HL-60/S4 treated with phorbol 12-myristate 13-acetate at 8.2 ng/mL for 4 days and 3 days (cell line): ENCODE measurements at regions not wholly inside any gene's neighbourhood (a gene's known extent, or its start where the extent isn't known, plus 50 kb on each side); places are given as distances from the start of the nearest gene placed in this dataset.
"Not testable (repeated sequence)": the region's sequence is repeated elsewhere in the genome, so short reads cannot be mapped to it uniquely, and the experiment has no call there.

Experiments used
- in situ Hi-C: fragments of 300-500 bp; cut with MboI; formaldehyde crosslinking; loops from 2 replicates; pipeline ENCODE4 v1.15.0; 2022; ENCODE audit warnings: low sequenced_read_pairs

DNA sequence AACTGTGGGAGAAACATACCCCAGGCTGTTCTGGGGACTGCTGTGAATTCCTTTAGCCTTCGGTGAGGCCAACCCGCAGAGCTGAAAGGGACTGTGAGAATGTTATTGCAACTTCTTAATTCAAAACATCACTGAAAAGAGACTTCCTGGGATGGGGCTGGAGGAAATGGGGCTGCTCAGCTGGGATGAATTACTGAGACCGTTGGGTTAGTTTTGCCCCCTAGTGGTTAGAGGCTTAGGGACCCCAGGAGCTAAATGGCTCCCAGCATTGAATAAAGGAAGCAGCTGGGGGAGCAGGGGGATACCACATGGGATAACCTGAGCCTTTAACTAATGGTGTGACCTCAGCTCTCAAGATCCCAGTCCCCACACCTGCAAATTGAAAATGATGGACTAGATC lies 941.1 kb upstream of the FANCL start:
- in situ Hi-C loops, result no loop called here

DNA sequence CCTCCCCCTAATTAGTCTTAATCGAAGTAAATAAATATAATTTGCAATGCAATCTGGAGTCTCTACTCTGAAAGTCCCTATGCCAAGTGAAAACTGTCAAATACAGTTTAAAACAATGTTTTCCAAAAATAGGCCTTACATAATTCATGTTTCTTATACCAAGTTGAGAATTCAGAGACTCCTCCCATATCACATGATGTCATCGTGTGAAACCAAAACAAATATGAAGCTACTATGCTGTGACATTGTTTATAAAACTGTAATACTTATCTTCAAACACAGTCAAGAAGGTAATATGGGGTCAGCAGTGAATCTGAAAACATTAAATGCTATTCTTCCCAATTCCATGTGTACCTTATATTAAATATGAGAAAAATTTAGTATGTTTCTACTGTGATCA lies 940.2 kb upstream of the FANCL start:
- in situ Hi-C loops, result no loop called here

DNA sequence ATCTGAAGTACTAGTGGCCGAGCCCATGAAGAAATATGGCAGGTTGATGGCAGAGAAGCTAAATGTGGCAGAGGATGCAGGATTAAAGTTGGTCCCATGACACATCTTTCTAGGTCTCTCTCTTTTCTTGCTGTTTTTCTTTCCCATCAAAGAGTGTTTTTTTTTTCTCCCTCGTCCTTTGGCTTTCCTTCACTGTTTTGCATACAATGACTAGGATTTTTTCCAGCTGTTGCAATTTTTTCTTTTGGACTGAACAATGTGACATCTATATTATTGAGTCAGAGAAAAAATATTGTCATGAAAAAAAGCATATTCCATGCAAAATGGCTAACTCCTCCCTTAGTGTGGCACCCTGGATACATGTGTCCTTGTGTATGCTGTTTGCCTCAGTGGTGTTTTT lies 939.5 kb upstream of the FANCL start:
- in situ Hi-C loops, result no loop called here

DNA sequence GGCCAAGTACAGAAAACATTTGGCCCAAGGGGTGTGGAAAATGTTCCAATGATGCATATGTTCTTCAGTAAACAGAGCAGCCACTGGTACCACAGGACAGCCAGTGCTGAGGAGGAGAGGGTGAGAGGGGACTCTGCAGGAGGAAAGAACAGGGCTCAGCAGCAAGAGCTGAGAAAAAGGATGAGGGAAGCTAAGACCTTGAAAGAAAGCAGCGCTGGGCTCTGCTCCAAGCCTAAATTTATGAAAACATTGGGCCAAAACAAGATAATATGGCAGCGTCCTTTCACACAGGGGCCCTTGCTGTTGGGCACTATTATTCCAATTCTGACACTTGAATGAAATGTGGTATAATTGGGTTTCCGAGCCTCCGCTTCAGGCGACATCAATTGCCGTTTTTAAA lies 939.0 kb upstream of the FANCL start:
- in situ Hi-C loops, result no loop called here

DNA sequence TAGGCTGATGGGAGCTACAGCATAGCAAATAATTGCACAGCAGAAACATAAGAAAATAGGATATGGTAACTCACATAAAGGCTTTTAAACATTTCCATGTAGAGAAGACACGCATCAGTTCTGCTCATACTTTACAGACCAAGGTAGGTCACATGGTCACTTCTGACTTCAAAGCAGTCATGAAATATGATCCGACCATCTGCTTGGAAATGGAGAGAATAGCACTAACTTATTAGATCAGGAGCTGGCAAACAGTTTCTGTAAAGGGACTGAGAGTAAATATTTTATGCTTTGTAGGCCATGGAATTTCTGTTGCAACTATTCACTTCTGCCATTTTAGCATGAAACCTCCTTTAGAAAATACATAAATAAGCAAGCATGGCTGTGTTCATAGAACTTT lies 936.6 kb upstream of the FANCL start:
- in situ Hi-C loops, result no loop called here

DNA sequence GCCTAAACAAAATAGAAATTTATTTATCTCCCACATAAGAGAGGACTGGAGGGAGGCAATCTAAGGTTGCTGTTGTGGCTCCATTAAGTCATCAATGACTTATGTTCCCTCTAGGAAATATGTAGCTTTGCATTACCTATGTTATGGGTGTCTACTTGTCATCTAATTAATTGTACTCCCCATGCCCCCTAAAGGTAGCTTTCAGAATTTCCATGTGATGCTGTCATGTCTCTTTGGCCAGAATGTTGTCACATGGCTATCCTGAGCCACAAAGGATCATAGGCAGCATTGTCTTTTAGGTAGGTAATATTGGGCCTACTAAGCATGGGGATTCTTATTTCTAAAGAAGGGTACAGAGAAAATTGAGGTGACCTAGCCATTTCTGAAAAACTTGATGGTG lies 935.6 kb upstream of the FANCL start:
- in situ Hi-C loops, result no loop called here

DNA sequence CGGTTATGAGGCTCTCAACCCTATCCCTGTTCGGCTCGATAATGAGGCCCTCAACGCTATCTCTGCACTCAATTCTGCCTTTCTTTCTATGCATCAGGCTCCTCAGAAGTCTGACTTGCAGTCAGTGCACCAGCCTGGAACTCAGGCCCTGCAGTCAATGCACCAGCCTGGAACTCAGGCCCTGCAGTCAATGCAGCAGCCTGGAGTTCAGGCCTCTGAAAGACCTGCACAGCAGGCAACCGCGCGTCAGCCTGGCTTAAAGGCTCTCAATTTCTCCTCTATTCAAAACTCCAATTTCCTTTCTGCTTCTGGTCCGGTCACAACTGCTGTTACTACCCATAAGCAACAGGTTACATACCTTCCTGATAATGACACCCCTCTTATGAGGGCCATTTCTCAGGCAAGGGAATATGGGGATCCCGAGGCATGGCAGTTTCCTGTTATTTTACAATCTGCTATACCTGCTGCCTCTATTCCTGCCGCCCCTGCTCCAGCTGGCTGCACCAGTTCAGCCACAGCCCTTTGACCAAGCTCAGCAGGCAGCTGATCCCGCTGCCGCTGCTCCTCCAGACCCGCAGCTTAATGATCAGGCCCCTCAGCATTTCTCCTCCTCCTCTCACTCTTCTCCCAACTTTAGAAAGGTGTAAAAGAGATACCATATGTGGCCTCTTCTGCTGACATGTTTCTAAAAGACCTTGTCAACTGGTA lies 933.6 kb upstream of the FANCL start:
- in situ Hi-C loops, result no loop called here

DNA sequence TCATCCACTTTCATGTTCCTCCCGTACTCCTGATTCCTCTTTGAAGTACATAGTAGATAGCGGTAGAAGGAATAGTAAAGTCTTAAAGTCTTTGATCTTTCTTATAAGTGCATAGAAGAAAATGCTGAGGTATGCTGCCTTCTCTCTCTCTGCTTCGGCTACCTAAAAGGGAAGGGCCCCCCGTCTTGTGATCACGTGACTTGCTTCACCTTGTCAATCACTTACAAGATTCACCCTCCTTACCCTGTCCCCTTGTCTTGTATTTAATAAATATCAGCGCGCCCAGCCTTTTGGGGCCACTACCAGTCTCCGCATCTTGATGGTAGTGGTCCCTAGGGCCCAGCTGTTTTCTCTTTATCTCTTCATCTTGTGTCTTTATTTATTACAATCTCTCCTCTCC lies 932.2 kb upstream of the FANCL start:
- in situ Hi-C loops, result no loop called here

DNA sequence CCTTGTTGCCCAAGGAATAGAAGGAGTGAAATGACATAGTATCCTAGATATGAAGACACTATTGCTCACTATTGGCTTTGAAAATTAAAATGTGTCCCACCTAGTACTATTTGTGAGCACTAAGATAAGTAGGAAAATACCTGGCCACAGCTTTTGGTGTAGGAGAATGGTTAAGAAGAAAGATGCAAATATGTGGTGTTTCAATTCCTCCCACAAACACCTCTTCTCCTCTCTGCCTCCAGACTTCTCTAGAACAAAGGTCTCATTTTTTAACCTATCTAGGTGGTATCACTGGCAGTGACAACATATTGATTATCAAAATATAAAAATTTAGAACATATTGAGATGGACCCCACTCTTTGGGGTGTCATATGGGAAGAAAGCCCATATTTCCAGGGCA lies 929.9 kb upstream of the FANCL start:
- in situ Hi-C loops, result no loop called here

DNA sequence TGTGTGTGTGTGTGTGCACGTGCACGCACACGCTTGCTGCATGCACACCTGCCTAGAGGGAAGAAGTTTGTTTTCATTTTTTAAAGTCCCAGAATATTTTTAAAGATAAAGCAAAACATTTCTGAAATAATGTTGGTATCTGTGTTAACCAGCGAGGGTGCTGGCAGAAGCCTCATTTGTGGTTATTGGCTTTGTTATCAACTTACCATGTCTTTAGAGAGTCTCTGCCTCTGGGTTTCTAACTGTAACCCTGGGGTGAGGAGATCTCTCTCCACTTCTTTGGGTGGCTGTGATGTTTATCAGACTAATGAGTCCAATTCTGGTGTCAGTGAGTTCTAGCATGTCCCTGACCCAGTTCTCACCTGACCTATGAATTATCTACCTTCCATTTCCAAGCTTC lies 927.6 kb upstream of the FANCL start:
- in situ Hi-C loops, result no loop called here

DNA sequence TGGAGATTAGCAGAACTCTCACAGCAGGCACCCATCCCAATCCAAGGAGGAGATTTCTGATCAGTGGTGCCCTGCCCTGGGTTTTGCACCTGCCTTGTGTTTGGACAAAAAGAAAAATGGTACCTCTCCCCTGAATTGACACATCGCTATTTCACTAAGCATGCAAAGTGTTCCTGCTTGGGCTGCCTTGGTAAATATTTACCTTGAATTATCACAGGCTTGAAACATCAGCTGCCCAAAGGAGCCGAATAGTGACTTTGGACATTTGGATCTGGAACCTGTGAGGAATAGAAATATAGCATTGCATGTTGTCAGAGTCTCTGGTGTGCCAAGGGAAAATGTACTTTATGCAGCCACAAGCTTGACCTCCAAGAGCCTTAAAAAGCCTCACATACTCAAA lies 926.4 kb upstream of the FANCL start:
- in situ Hi-C loops, result no loop called here

DNA sequence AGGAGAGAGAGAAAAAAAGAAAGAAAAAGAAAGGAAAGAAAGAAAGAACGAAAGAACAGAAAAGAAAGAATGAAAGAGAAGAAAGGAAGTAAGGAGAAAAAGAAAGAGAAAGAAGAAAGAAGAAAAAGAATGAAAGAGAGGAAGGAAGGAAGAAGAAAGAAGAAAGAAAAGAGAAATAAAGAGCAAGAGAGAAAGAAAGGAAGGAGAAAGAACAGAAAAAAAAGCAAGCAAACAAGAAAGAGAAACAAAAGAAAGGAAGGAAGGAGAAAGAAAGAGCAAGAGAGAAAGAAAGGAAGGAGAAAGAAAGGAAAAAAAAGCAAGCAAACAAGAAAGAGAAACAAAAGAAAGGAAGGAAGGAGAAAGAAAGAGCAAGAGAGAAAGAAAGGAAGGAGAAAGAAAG lies 916.8 kb upstream of the FANCL start:
- in situ Hi-C loops, result not testable (repeated sequence)

DNA sequence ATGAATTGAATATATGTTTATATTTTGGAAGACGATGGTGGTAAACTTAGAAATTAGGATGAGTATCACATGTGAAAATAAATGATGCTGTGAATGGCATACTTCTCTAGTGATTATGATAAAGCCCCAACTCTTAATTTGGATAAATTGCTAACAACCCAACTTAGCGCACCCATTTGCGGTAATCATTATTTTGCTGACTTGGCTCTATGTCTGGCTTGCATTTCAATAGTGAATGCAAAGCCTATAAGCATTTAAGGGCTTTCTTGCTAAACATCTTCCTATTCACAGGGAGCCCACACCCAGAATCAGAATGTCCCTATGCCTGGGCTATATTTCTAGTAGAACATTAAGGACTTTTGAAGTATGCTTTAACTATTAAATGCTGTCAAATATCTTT lies 910.7 kb upstream of the FANCL start:
- in situ Hi-C loops, result no loop called here

DNA sequence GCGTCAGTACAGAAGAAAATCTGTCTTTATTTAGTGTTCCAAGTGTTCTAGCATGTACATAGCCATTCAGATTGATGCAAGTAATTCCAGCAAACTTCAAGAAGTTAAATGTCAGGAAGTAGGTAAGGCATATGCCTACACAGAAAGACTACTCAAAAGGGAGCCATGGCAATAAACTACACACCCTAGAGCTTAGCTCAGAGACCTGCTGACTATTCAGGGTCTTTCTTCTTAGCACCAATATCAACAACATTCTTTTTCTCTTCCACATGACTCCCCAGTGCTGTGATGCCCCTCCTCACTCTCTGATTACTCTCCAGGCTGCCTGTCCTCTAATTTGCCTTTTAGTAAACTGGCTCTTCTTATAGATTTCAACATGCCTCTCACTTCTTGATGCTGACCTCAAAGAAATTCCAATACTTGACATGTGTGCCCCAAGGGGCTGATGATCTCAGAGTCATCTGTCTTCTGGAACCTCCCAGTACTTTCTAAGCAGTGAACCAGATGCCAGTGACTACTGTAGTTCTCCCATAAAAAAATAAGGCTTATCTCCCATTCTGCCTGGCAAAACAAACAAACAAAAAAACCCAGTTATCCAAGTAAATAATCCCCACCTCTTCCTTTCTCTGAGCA lies 909.2 kb upstream of the FANCL start:
- in situ Hi-C loops, result no loop called here

DNA sequence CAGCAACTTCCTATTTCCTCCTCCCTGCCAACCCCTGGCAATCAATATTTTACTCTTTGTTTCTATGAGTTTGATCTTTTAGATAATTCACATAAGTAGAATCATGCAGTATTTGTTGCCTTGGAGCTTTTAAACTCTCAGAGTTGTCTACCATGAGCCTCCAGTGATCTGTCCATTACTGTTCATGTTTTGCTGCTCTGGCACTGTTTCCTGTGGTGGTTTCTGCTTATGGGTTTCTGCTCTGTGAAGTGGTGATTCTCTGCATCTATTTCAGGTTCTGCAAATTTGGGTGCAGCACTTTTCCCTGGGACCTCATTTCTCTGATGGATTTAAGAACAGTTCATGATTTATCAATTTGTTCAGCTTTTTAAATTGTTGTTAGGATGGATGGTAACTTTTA lies 908.1 kb upstream of the FANCL start:
- in situ Hi-C loops, result no loop called here

DNA sequence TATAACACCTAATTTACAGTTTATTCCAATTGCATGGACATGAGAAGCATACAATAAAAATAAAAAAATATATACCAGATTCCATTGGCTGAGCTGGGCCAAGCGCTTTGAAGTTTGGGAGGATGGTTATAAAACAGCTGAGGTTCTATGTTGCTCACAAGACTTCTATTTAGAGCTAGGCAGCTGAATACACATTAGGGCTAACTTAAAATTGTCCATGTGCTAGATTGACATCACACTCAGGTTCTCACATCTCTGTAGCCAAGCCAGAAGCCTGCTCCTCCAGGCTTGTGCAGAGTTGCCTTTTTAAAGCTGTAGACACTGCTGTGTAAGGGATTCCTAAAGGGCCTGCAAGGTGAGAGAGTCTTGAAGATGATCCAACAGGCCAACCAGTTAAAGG lies 871.1 kb upstream of the FANCL start:
- in situ Hi-C loops, result no loop called here

DNA sequence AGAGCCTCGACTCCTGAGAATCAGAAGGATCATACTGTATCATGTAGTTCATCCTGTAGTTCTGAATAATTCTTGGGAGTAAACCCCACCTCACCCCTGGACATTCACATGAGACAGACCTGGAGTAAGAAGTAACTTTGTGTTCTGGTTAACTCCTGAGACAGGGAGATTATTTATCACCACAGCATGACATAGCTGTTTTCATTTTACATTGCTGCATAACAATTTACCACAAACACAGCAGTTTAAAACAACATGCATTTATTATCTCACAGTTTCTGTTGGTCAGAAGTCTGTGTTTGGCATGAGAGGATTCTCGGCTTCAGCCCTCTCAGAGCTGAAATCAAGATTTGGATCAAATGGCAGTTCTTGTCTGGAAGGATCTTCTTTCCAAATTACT lies 855.8 kb upstream of the FANCL start:
- in situ Hi-C loops, result no loop called here

DNA sequence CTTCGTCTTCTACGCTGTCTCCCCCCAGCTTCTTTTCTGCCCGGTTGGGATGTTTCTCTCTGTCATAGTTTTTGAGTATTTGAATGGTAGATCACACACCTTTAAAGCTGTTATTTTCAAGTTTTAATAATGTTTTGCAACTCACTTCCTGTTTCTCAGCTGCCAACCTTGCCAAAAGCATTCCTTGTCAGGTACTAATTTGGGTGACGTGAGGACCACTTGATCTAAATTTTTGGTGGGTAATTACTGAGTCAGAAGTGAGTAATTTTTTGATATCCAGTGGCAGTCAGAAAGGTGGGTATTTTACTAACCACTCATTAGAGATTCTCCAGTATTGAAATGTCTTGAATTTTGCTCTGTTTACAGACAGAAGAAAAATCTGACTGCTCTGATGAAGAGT lies 852.4 kb upstream of the FANCL start:
- in situ Hi-C loops, result no loop called here

DNA sequence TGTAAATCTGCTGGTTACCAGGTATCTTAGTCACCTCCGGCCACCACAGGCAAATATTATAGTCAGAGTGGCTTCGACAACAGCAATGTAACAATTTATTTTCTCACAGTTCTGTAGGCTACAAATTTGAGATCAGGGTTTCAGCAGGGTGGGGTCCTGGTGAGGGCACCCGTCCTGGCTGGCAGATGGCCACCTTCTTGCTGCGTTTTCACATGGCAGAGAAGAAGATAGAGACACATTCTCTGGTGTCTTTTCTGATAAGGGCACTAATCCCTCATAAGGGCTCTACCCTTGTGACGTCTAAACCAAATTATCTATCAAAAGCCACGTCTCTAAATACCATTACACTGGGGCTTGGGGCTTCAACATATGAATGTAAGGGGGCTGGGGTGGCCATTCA lies 843.2 kb upstream of the FANCL start:
- in situ Hi-C loops, result no loop called here

DNA sequence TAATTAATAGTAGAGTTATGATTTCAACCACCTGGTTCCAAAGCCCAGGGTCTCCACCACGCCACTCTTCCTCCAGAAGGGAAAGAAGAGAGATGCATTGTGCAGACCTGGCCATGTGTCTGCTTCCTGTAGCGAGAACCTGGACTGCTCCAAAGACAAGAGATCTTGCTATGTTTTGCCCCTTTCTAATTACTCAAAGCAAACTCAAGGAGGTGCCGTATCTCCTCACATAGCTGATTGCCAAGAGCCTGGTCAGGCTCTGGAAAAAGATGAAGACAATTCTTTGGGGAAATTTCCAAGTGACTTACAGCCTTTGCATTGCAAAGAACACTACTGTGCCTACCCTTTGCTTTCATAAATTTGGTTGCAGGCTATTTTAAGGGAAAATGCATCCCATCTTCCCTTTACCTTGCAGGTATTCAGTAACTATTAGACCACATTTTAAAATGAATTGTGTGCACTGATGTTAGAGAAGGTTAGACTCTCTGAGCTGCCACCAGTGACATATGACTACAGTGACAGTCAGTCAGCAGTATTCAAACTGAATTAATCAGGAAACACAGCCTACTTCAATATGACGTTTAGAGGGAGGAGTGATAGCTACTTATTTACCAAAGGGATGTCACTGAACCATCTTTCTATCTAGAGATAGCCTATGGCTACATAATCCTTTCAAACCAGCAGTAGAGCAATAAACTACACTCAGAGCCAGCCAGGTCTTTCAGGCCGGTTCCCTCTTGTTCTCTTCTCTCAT lies 842.1 kb upstream of the FANCL start:
- in situ Hi-C loops, result no loop called here

DNA sequence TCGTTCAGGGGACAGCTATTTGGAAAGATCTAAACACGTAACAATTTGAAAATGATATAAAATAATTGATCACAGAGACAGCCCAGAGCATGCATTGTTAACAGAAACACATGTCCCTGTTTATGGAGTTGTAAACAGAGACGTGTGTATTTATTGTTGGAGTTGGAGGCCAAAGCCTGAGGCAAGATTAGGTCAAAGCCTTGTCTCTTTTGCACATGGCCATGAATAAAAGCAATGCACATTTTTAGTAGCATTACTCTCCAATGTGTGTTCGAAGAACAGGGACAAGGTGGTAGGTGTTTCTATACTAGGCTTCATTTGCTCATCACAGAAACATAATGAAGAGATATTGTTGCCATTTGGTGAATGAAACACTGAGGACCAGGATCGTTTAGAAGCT lies 841.5 kb upstream of the FANCL start:
- in situ Hi-C loops, result no loop called here

DNA sequence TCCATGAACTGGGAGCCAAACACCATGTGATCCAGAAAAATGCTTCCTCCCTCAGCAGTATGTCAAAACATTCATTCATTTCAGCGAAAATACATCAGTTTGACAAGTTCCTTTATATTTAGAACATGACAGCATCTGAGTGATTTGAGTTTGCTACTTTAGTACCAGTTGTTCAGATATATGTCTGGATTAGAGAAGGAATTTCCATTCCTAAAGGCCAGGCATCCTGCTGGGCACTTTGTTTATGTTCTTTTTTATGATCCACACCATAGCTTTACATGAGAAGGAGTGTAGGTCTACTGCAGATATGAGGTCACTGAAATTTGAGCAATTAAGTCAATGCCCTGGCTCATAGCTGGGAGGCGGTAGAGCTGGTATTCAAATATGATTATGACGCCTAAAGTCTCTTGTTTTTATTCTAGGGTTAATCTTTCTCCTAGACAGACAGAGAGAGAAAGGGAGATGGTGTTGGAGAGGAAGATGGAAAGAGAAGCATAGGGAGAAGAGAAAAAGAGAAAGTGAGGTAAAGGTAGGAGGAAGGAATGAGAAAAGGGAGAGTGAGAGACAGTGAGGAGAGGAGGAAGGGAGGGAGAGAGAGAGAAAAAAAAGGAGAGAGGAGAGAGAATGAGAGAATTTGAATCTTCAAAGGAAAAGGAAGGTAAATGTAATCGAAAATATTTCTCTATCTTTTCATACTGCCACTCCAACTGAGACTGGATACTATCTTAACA lies 839.5 kb upstream of the FANCL start:
- in situ Hi-C loops, result no loop called here
